Neural progenitor cell (in vitro differentiated cells): ENCODE measurements at regions not wholly inside any gene's neighbourhood (a gene's known extent, or its start where the extent isn't known, plus 50 kb on each side); places are given as distances from the start of the nearest gene placed in this dataset.
A peak's percentile ranks its signal among the peaks of the same experiment; 100 is the strongest.

ENCODE experiments used
- DNase-seq: peaks from one replicate; pipeline ENCODE4 v3.0.0-alpha.2; 2016; ENCODE audit warnings: low spot score
- H2AFZ ChIP-seq: fragments of 200-600 bp; sonication (generic); replicated peaks from 2 replicates; pipeline ENCODE4 v1.6.1; 2016; ENCODE audit warnings: antibody characterized with exemption
- H3F3A ChIP-seq: fragments of 200-600 bp; sonication (generic); 2 replicates; pipeline ENCODE4 v1.6.1; 2016; ENCODE audit warnings: antibody characterized with exemption, low read depth
- H3K27ac ChIP-seq: fragments of 200-600 bp; sonication (generic); 2 replicates; pipeline ENCODE4 v1.5.1; 2016; ENCODE audit warnings: mild to moderate bottlenecking
- H3K27me3 ChIP-seq: fragments of 200-600 bp; sonication (generic); 2 replicates; pipeline ENCODE4 v1.6.1; 2016; ENCODE audit warnings: mild to moderate bottlenecking, moderate library complexity
- H3K36me3 ChIP-seq: fragments of 200-600 bp; sonication (generic); 2 replicates; pipeline ENCODE4 v1.5.1; 2016
- H3K4me1 ChIP-seq: fragments of 200-600 bp; sonication (generic); 2 replicates; pipeline ENCODE4 v1.6.1; 2016; ENCODE audit warnings: mixed run types
- H3K4me2 ChIP-seq: fragments of 200-600 bp; sonication (generic); 2 replicates; pipeline ENCODE4 v1.6.1; 2016
- H3K4me3 ChIP-seq: fragments of 200-600 bp; sonication (generic); 2 replicates; pipeline ENCODE4 v1.5.1; 2016
- H3K79me2 ChIP-seq: fragments of 200-600 bp; sonication (generic); 2 replicates; pipeline ENCODE4 v1.6.1; 2016; ENCODE audit warnings: low read depth
- H3K9ac ChIP-seq: fragments of 200-600 bp; sonication (generic); 2 replicates; pipeline ENCODE4 v1.6.1; 2016
- H3K9me3 ChIP-seq: fragments of 200-600 bp; sonication (generic); 2 replicates; pipeline ENCODE4 v1.5.1; 2016; ENCODE audit warnings: low read depth
- H4K20me1 ChIP-seq: fragments of 200-600 bp; sonication (generic); 2 replicates; pipeline ENCODE4 v1.6.1; 2016; ENCODE audit warnings: low read depth
- H3K27ac Mint-ChIP-seq: 3 replicates; pipeline ENCODE4 v1.8.0; 2021; ENCODE audit warnings: mixed read lengths
- H3K27me3 Mint-ChIP-seq: 2 replicates; pipeline ENCODE4 v1.8.0; 2022; ENCODE audit warnings: low read depth, mild to moderate bottlenecking, inconsistent platforms, moderate library complexity, mixed read lengths; ENCODE audit not compliant: insufficient read depth
- H3K36me3 Mint-ChIP-seq: 3 replicates; pipeline ENCODE4 v1.8.0; 2021; ENCODE audit warnings: mixed read lengths
- H3K4me1 Mint-ChIP-seq: 3 replicates; pipeline ENCODE4 v1.8.0; 2021; ENCODE audit warnings: mixed read lengths
- H3K4me3 Mint-ChIP-seq: 3 replicates; pipeline ENCODE4 v1.8.0; 2021; ENCODE audit warnings: mild to moderate bottlenecking, moderate library complexity, mixed read lengths
- H3K9me3 Mint-ChIP-seq: 3 replicates; pipeline ENCODE4 v1.8.0; 2020; ENCODE audit warnings: mixed read lengths
- CTCF ChIP-seq: fragments of 200-600 bp; sonication (generic); IDR thresholded peaks from 2 replicates; pipeline ENCODE4 v1.5.1; 2017; ENCODE audit warnings: antibody characterized with exemption, mild to moderate bottlenecking
- EZH2 ChIP-seq: fragments of 200-600 bp; sonication (generic); IDR thresholded peaks from 2 replicates; pipeline ENCODE4 v1.6.1; 2017; ENCODE audit warnings: antibody characterized with exemption, mild to moderate bottlenecking, moderate library complexity
- EZH2phosphoT487 ChIP-seq: fragments of 200-600 bp; sonication (generic); IDR thresholded peaks from 2 replicates; pipeline ENCODE4 v1.6.1; 2017; ENCODE audit warnings: antibody characterized with exemption

DNA sequence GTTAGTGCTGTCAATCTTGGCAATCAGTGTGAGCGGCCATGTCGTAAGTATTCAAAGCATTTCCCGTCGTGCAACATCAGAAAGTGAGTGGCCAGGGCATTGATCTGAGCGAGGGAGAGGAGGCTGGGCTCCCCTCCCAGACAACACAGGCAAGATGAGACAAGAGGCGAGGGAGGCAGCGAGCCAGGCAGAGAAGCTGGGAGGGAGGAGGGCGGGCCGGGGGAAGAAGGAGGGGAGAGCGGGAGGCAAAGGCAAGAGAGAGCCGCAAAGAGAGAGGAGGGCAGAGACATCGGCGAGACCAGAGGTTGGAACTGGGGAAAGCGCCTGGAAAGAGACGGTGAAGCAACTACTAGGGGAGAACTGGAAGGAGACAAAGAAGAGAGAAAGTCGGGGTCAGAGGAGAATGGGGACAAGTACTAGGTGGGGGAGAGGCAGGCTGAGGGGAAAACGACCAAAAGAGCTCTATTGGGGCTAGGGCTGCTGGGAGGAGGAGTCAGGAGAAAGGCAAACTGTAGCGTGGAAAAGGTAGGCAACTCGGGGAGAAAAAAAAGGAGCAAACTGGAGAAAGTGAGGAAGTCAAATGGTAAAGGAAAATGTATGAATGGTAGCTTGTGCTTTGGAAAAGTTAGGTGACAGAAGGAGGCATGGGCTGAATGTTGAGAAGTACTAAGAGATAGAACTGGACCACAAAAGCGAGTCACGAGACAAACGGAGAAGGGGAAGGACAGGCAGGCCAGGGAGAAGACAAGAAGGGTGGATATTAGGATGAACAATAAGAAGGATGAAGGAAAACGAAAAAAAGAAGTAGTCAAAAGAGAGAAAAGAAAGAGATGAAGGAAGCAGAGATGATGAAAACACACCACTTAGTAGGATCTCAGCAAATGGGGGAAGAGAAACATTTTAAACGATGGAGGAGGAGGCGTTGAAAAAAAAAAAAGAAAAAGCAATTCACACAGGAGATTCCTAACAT, 130.5 kb upstream of the C11orf58 start:
- peaks cover 100% of the 10 kb centered on the region for H3K27me3 ChIP-seq
- peak; percentile 90 for DNase-seq

DNA sequence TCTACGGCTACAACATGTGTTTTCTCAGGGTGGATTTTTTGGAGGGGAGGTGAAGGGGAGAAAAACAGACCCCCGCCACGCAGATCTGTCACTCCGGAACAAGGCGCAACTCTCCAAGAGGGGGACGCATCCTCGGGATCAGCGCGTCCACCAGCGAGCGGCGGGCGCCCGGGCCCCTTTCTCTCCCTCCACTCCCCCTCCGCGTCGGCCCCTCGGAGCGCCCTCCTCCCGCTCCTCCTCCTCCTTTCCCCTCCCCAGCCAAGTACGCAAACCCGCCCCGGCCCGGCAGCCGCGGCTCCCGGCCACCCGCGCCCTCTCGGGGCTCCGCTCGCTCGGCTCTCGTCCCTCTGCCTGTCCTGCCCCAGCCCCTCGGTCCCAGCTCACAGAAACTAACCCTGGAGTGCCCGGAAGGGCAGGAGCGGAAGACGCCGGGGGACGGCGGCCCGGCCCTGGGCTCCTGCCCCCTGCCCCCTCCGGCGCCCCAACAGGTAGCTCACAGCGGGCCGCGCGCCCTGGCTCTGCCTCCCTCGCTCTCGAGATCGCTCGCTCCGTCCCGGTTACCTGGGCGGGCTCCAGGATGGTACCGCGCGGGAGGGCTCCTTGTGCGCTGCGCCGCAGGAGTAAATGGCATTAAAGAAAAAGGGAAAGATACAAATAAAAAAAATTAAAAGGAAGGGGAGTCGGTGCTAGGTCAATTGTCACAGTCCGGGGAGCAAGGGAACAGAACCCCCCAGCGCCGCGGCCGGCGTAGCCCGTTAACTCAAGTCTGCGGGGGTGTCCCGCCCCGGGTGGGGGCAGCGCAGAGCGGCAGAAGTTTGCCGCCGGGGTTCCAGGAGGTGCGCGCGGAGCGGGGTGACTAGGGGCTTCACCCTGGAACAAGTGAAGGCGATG, 131.4 kb upstream of the C11orf58 start:
- H3F3A ChIP-seq = peaks cover 46% of the 10 kb centered on the region
- peak overlapping the region; percentile 85 for H2AFZ ChIP-seq
- no peaks in the 10 kb centered on the region for H3K79me2 ChIP-seq
- Mint-ChIP-seq H3K9me3 (no peaks in the 10 kb centered on the region), H3K4me3 (no peak overlapping the region), H3K27ac (peak overlapping the region; percentile 96), H3K27me3 (peaks cover 22% of the 10 kb centered on the region), H3K4me1 (peaks cover 32% of the 10 kb centered on the region), H3K36me3 (peaks cover 4% of the 10 kb centered on the region)
- H3K27ac ChIP-seq = no peak overlapping the region
- TF ChIP-seq EZH2phosphoT487 (peak; percentile 56), EZH2 (peak; percentile 69), CTCF (no peak)
- peaks cover 33% of the 10 kb centered on the region for H3K4me1 ChIP-seq
- peak overlapping the region; percentile 99 for H3K4me2 ChIP-seq
- peak overlapping the region; percentile 89 for H3K4me3 ChIP-seq
- peak; percentile 71 for DNase-seq
- no peaks in the 10 kb centered on the region for H3K9me3 ChIP-seq
- H3K9ac ChIP-seq = no peak overlapping the region
- peaks cover 3% of the 10 kb centered on the region for H4K20me1 ChIP-seq
- no peaks in the 10 kb centered on the region for H3K36me3 ChIP-seq
- H3K27me3 ChIP-seq = peaks cover 100% of the 10 kb centered on the region

More for the DNA sequence above, 130.5 kb upstream of the C11orf58 start:
- Histone ChIP-seq H3K9ac (no peak overlapping the region), H3F3A (peaks cover 46% of the 10 kb centered on the region), H3K9me3 (no peaks in the 10 kb centered on the region), H3K4me1 (peaks cover 41% of the 10 kb centered on the region), H3K4me3 (peak overlapping the region; percentile 89), H3K4me2 (peak overlapping the region; percentile 99), H3K36me3 (no peaks in the 10 kb centered on the region), H3K79me2 (no peaks in the 10 kb centered on the region), H4K20me1 (peaks cover 7% of the 10 kb centered on the region), H2AFZ (peak overlapping the region; percentile 85), H3K27ac (no peak overlapping the region)
- TF ChIP-seq CTCF (no peak), EZH2phosphoT487 (peak; percentile 11), EZH2 (peak; percentile 21)
- H3K36me3 Mint-ChIP-seq = no peaks in the 10 kb centered on the region
- no peak overlapping the region for H3K4me3 Mint-ChIP-seq
- no peaks in the 10 kb centered on the region for H3K9me3 Mint-ChIP-seq
- H3K27me3 Mint-ChIP-seq = peaks cover 29% of the 10 kb centered on the region
- no peak overlapping the region for H3K27ac Mint-ChIP-seq
- H3K4me1 Mint-ChIP-seq = peaks cover 33% of the 10 kb centered on the region

DNA sequence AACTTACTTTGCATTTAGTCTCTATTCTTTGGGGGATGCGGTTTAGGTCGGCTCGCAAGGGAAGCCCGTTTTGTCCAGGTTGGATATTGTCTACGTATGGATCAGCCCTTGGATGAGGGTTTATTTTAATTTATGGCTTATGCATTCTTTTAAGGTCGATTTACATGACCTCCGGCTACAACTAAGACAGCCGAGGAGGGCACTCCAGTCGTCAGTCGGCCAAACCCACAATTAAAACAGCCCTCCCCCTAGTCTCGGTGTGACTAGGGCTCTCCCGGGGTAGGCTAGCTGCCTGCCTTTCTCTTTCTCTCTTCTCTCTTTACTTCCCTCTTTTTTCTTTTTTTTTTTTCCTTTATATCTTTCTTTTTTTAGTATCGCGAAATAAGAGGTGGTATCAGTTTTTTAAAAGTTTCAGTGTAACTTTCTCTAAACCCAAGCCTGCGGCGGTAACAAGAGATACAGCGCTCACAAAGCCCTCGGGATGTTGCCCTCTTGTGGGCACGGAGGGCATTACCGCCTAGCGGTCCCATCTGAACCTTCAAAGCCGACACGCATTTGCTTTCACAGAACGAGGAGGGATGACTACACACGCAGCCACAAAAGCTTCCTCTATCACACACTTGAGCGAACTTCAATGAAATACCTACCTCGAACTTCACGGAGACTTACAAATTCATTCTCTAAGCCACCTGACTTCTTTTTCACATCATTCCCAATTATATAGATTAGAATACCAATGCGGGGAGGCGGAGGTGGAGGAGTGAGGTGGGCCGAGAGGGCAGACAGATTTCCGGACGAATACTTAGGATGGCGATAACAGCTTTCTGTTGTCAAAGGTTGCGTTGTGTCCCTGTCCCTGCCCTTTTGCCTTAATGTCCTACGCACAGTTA, 132.3 kb upstream of the C11orf58 start:
- H3K27ac Mint-ChIP-seq = peak overlapping the region; percentile 96
- H3K9me3 ChIP-seq = no peaks in the 10 kb centered on the region
- peak overlapping the region; percentile 89 for H3K4me3 ChIP-seq
- H3K36me3 Mint-ChIP-seq = peaks cover 4% of the 10 kb centered on the region
- peaks cover 13% of the 10 kb centered on the region for H3K27me3 Mint-ChIP-seq
- TF ChIP-seq EZH2 (peak; percentile 39), CTCF (peak; percentile 98), EZH2phosphoT487 (peak; percentile 13)
- peaks cover 46% of the 10 kb centered on the region for H3F3A ChIP-seq
- H2AFZ ChIP-seq = peak overlapping the region; percentile 67
- H3K4me1 ChIP-seq = peaks cover 26% of the 10 kb centered on the region
- peak; percentile 92 for DNase-seq
- H3K27ac ChIP-seq = no peak overlapping the region
- H3K4me3 Mint-ChIP-seq = no peak overlapping the region
- H3K9ac ChIP-seq = no peak overlapping the region
- no peaks in the 10 kb centered on the region for H3K79me2 ChIP-seq
- H3K4me2 ChIP-seq = peak overlapping the region; percentile 99
- H3K36me3 ChIP-seq = no peaks in the 10 kb centered on the region
- H3K4me1 Mint-ChIP-seq = peaks cover 26% of the 10 kb centered on the region
- H4K20me1 ChIP-seq = no peaks in the 10 kb centered on the region
- peaks cover 100% of the 10 kb centered on the region for H3K27me3 ChIP-seq
- H3K9me3 Mint-ChIP-seq = no peaks in the 10 kb centered on the region
